Stomach (tissue), 4 donors: ENCODE measurements at regions not wholly inside any gene's neighbourhood (a gene's known extent, or its start where the extent isn't known, plus 50 kb on each side); places are given as distances from the start of the nearest gene placed in this dataset.

Source experiments
- CTCF ChIP-seq, 7 experiments: fragments of 450-650 bp in 4 of 7; fragments of 200-600 bp in 3 of 7; sonication (generic) in 3 of 7; IDR thresholded peaks; one replicate each; pipeline ENCODE4 v1.5.1; 2016 to 2019; ENCODE audit warnings: antibody characterized with exemption in 7 of 7, control low read depth in 2 of 7, mild to moderate bottlenecking in 1 of 7
- EP300 ChIP-seq: sonication (generic); formaldehyde crosslinking; IDR thresholded peaks from one replicate; pipeline ENCODE4 v1.6.1; 2017; ENCODE audit warnings: antibody characterized with exemption
- POLR2A ChIP-seq, 4 donors: fragments of 450-650 bp; IDR thresholded peaks; one replicate each; pipeline ENCODE4 v1.6.1; 2016; ENCODE audit warnings: antibody characterized with exemption in 4 of 4, control low read depth in 2 of 4, mild to moderate bottlenecking in 1 of 4, moderate library complexity in 1 of 4
- POLR2AphosphoS5 ChIP-seq, 3 donors: sonication (generic); formaldehyde crosslinking; IDR thresholded peaks; one replicate each; pipeline ENCODE4 v1.6.1; 2016; ENCODE audit warnings: antibody characterized with exemption in 3 of 3

GRCh38 chr10:9451211-9451773 lies 1396.8 kb downstream of the GATA3 start:
- TF ChIP-seq POLR2A (IDR thresholded peaks at IDR 0.05): no peak
- no peak for TF ChIP-seq POLR2AphosphoS5 (IDR thresholded peaks at IDR 0.05)
- no peak for TF ChIP-seq EP300
- no peak for TF ChIP-seq CTCF (IDR thresholded peaks at IDR 0.05)
